H1 (cell line): ENCODE measurements at regions not wholly inside any gene's neighbourhood (a gene's known extent, or its start where the extent isn't known, plus 50 kb on each side); places are given as distances from the start of the nearest gene placed in this dataset.
"Not testable (repeated sequence)": the region's sequence is repeated elsewhere in the genome, so short reads cannot be mapped to it uniquely, and the experiment has no call there.

ENCODE experiments used
- CTCF ChIA-PET: fragments of 300-600 bp; sonication (Branson Sonifier 250); formaldehyde crosslinking; loops from one replicate; lab custom pipeline; 2021; ENCODE audit not compliant: partially characterized antibody; lab: Charles Lee
- POLR2A ChIA-PET: fragments of 300-600 bp; sonication (Branson Sonifier 250); formaldehyde crosslinking; loops from one replicate; lab custom pipeline; 2021; ENCODE audit warnings: inconsistent platforms; ENCODE audit not compliant: partially characterized antibody; lab: Charles Lee
- DNase-seq, 2 experiments: peaks; one replicate each; pipeline versions ENCODE4 v3.0.0 to v3.0.0-alpha.2; 2010 to 2022; ENCODE audit warnings: low spot score in 2 of 2, low read depth in 1 of 2, mixed read lengths in 1 of 2
- FAIRE-seq: peaks from 2 replicates; lab custom pipeline; 2011; peaks lifted over from hg19 to GRCh38; lab: Jason Lieb, UNC
- H2AFZ ChIP-seq: 2 replicates; pipeline ENCODE4 v1.8.1; 2012; ENCODE audit warnings: low read length, inconsistent platforms
- H2AK5ac ChIP-seq: 2 replicates; pipeline ENCODE4 v1.6.1; 2013; ENCODE audit warnings: low read depth, low read length
- H2BK120ac ChIP-seq: replicated peaks from 2 replicates; pipeline ENCODE3; 2013; ENCODE audit warnings: low read depth, low read length, inconsistent platforms
- H2BK12ac ChIP-seq: 2 replicates; pipeline ENCODE4 v1.6.1; 2013; ENCODE audit warnings: low read depth, low read length
- H2BK15ac ChIP-seq: 2 replicates; pipeline ENCODE4 v1.6.1; 2013; ENCODE audit warnings: low read length
- H2BK20ac ChIP-seq: 2 replicates; pipeline ENCODE4 v1.6.1; 2013; ENCODE audit warnings: low read length
- H2BK5ac ChIP-seq: 2 replicates; pipeline ENCODE4 v1.6.1; 2013; ENCODE audit warnings: low read depth, low read length
- H3K14ac ChIP-seq: 2 replicates; pipeline ENCODE4 v1.6.1; 2013; ENCODE audit warnings: inconsistent platforms; ENCODE audit not compliant: insufficient read length
- H3K18ac ChIP-seq: 2 replicates; pipeline ENCODE4 v1.6.1; 2013; ENCODE audit warnings: low read length; ENCODE audit errors: extremely low read depth
- H3K23ac ChIP-seq: 2 replicates; pipeline ENCODE4 v1.6.1; 2013; ENCODE audit warnings: inconsistent platforms; ENCODE audit not compliant: insufficient read length
- H3K23me2 ChIP-seq: 2 replicates; pipeline ENCODE4 v1.6.1; 2013; ENCODE audit warnings: low read depth, low read length
- H3K27ac ChIP-seq: 2 replicates; pipeline ENCODE4 v1.6.1; 2011; ENCODE audit warnings: low read depth, low read length, inconsistent platforms
- H3K27me3 ChIP-seq, 4 experiments: replicated peaks in 1 of 4; 1 replicate in 1 of 4; 2 replicates in 3 of 4; pipeline versions ENCODE4 v1.6.1 to v1.8.1; 2011 to 2013; ENCODE audit warnings: low read length in 3 of 4, mild to moderate bottlenecking in 3 of 4, inconsistent platforms in 2 of 4, mixed read lengths in 2 of 4, moderate library complexity in 1 of 4; ENCODE audit not compliant: control insufficient read depth in 3 of 4, insufficient read depth in 3 of 4; ENCODE audit errors: extremely low read depth in 1 of 4
- H3K36me3 ChIP-seq, 4 experiments: 2 replicates each; pipeline versions ENCODE4 v1.6.1 to v1.8.1; 2011 to 2013; ENCODE audit warnings: mild to moderate bottlenecking in 4 of 4, low read length in 3 of 4, moderate library complexity in 2 of 4, control low read depth in 1 of 4, inconsistent platforms in 1 of 4; ENCODE audit not compliant: insufficient read depth in 4 of 4, control insufficient read depth in 2 of 4
- H3K4ac ChIP-seq: replicated peaks from 2 replicates; pipeline ENCODE3; 2013; ENCODE audit warnings: low read length, low read depth, mixed read lengths, inconsistent platforms; ENCODE audit not compliant: insufficient read length
- H3K4me1 ChIP-seq, 4 experiments: replicated peaks in 1 of 4; 1 replicate in 1 of 4; 2 replicates in 3 of 4; pipeline versions ENCODE4 v1.6.1 to v1.8.1; 2011 to 2013; ENCODE audit warnings: low read length in 3 of 4, inconsistent platforms in 2 of 4, mixed read lengths in 1 of 4; ENCODE audit not compliant: insufficient read depth in 4 of 4, control insufficient read depth in 3 of 4
- H3K4me2 ChIP-seq, 2 experiments: 2 replicates each; pipeline versions ENCODE4 v1.6.1 to v1.8.1; 2011 to 2013; ENCODE audit warnings: low read depth in 2 of 2, low read length in 2 of 2, control low read depth in 1 of 2, inconsistent platforms in 1 of 2, mild to moderate bottlenecking in 1 of 2; ENCODE audit not compliant: insufficient read depth in 1 of 2
- H3K4me3 ChIP-seq, 4 experiments: fragments of 200-600, 300-600 bp in 1 of 4; sonication (generic), shearing (Covaris generic), sonication (Bioruptor Twin) in 1 of 4; 2 replicates each; pipeline versions ENCODE4 v1.5.1 to v1.8.1; 2011 to 2016; ENCODE audit warnings: low read length in 4 of 4, low read depth in 3 of 4, control low read depth in 2 of 4, inconsistent platforms in 2 of 4, mild to moderate bottlenecking in 2 of 4, mixed read lengths in 1 of 4, moderate library complexity in 1 of 4; ENCODE audit not compliant: insufficient read depth in 2 of 4; ENCODE audit errors: extremely low read depth in 1 of 4
- H3K56ac ChIP-seq: replicated peaks from 2 replicates; pipeline ENCODE3; 2013; ENCODE audit warnings: low read depth, mild to moderate bottlenecking, mixed read lengths, low read length, inconsistent platforms; ENCODE audit not compliant: insufficient read length
- H3K79me1 ChIP-seq: 2 replicates; pipeline ENCODE4 v1.6.1; 2013; ENCODE audit warnings: low read depth, low read length, control low read depth
- H3K79me2 ChIP-seq, 2 experiments: 2 replicates each; pipeline versions ENCODE4 v1.6.1 to v1.8.1; 2012 to 2013; ENCODE audit warnings: low read length in 2 of 2, mild to moderate bottlenecking in 2 of 2, inconsistent platforms in 1 of 2; ENCODE audit not compliant: insufficient read depth in 2 of 2, control insufficient read depth in 1 of 2
- H3K9ac ChIP-seq, 4 experiments: replicated peaks in 1 of 4; 1 replicate in 1 of 4; 2 replicates in 3 of 4; pipeline versions ENCODE4 v1.6.1 to v1.8.1; 2011 to 2013; ENCODE audit warnings: low read depth in 3 of 4, low read length in 3 of 4, control low read depth in 2 of 4, mild to moderate bottlenecking in 2 of 4, moderate library complexity in 2 of 4, inconsistent platforms in 1 of 4; ENCODE audit errors: extremely low read depth in 1 of 4
- H3K9me3 ChIP-seq, 2 experiments: 2 replicates each; pipeline versions ENCODE4 v1.6.1 to v1.8.1; 2012 to 2013; ENCODE audit warnings: mild to moderate bottlenecking in 2 of 2, moderate library complexity in 2 of 2, control low read depth in 1 of 2, inconsistent platforms in 1 of 2, low read depth in 1 of 2, low read length in 1 of 2, mixed read lengths in 1 of 2; ENCODE audit not compliant: insufficient read depth in 2 of 2
- H4K20me1 ChIP-seq, 2 experiments: replicated peaks in 1 of 2; 2 replicates each; pipeline versions ENCODE3 to v1.8.1; 2011 to 2013; ENCODE audit warnings: inconsistent platforms in 2 of 2, low read length in 2 of 2, mild to moderate bottlenecking in 1 of 2; ENCODE audit not compliant: insufficient read depth in 2 of 2, control insufficient read depth in 1 of 2
- H4K5ac ChIP-seq: 2 replicates; pipeline ENCODE4 v1.6.1; 2013; ENCODE audit warnings: low read length, low read depth, mixed read lengths, inconsistent platforms; ENCODE audit not compliant: insufficient read length
- H4K8ac ChIP-seq: 2 replicates; pipeline ENCODE4 v1.8.0; 2013; ENCODE audit warnings: mild to moderate bottlenecking, moderate library complexity, low read length, inconsistent platforms; ENCODE audit not compliant: insufficient read depth; ENCODE audit errors: extremely low read depth
- H4K91ac ChIP-seq: replicated peaks from 2 replicates; pipeline ENCODE3; 2013; ENCODE audit warnings: low read length, mixed read lengths, inconsistent platforms; ENCODE audit not compliant: insufficient read length

- H3K23me2 ChIP-seq, H2AFZ ChIP-seq, H3K36me3 ChIP-seq, H4K5ac ChIP-seq, H3K23ac ChIP-seq, H4K20me1 ChIP-seq, H3K14ac ChIP-seq, H4K91ac ChIP-seq, POLR2A ChIA-PET, H3K27ac ChIP-seq, H2BK15ac ChIP-seq, H3K56ac ChIP-seq, H3K4me2 ChIP-seq, H2BK20ac ChIP-seq, H3K4me1 ChIP-seq, H2BK12ac ChIP-seq, H3K4me3 ChIP-seq, H3K79me1 ChIP-seq, H3K27me3 ChIP-seq, H3K4ac ChIP-seq, H2BK120ac ChIP-seq, H2BK5ac ChIP-seq, H4K8ac ChIP-seq, DNase-seq, H3K79me2 ChIP-seq, H3K9ac ChIP-seq, FAIRE-seq, H3K18ac ChIP-seq, H3K9me3 ChIP-seq, H2AK5ac ChIP-seq: not testable (repeated sequence)
- CTCF ChIA-PET, result interaction anchor here (0.6 to 1.9 kb wide), 4 partner anchors 20 to 75 kb away, joined by 3 to 8 read pairs (median 4); no protein-coding TSS in a partner anchor
Observed at GRCh38 chr11:15850335-15850734, 506.0 kb downstream of the SOX6 start.
